NCI-H1694 treated with DMSO at 0.1 percent for 48 hours (cell line): ENCODE measurements at regions not wholly inside any gene's neighbourhood (a gene's known extent, or its start where the extent isn't known, plus 50 kb on each side); places are given as distances from the start of the nearest gene placed in this dataset.

Experiments
- DNase-seq: peaks from one replicate; lab custom pipeline; 2025; lab: John Stamatoyannopoulos, UW

GRCh38 chr6:104321301-104321700 is 538.4 kb downstream of the HACE1 start:
- DNase-seq: no peak

- DNase-seq: no peak
These were observed 538.8 kb downstream of the HACE1 start for GRCh38 chr6:104320896-104321295.

- no peak for DNase-seq
These were observed 546.9 kb downstream of the HACE1 start for GRCh38 chr6:104312851-104313250.

- no peak for DNase-seq
These were observed 553.5 kb downstream of the HACE1 start for GRCh38 chr6:104306211-104306610.

- no peak for DNase-seq
These were observed 554.5 kb downstream of the HACE1 start for GRCh38 chr6:104305206-104305605.

GRCh38 chr6:104301951-104302350 is 557.8 kb downstream of the HACE1 start:
- DNase-seq: no peak

- DNase-seq: no peak
These were observed 573.1 kb downstream of the HACE1 start for GRCh38 chr6:104286641-104287040.

GRCh38 chr6:104284872-104285271 is 574.8 kb downstream of the HACE1 start:
- DNase-seq: no peak

- no peak for DNase-seq
These were observed 577.1 kb downstream of the HACE1 start for GRCh38 chr6:104282581-104282980.

GRCh38 chr6:104281370-104281769 is 578.3 kb downstream of the HACE1 start:
- DNase-seq: no peak

- no peak for DNase-seq
These were observed 591.3 kb downstream of the HACE1 start for GRCh38 chr6:104268389-104268788.

- DNase-seq: no peak
These were observed 592.8 kb downstream of the HACE1 start for GRCh38 chr6:104266922-104267321.

- no peak for DNase-seq
These were observed 603.1 kb downstream of the HACE1 start for GRCh38 chr6:104256646-104257045.

- DNase-seq: no peak
These were observed 606.5 kb downstream of the HACE1 start for GRCh38 chr6:104253236-104253635.

GRCh38 chr6:104252276-104252675 is 607.4 kb downstream of the HACE1 start:
- DNase-seq: no peak

GRCh38 chr6:104251651-104252050 is 608.1 kb downstream of the HACE1 start:
- DNase-seq: no peak

GRCh38 chr6:104240865-104241264 is 618.9 kb downstream of the HACE1 start:
- DNase-seq: no peak

GRCh38 chr6:104239971-104240370 is 619.7 kb downstream of the HACE1 start:
- no peak for DNase-seq

- no peak for DNase-seq
These were observed 630.7 kb downstream of the HACE1 start for GRCh38 chr6:104229057-104229456.

- DNase-seq: no peak
These were observed 632.2 kb downstream of the HACE1 start for GRCh38 chr6:104227508-104227907.

GRCh38 chr6:104226790-104227446 is 632.8 kb downstream of the HACE1 start:
- DNase-seq: no peak

GRCh38 chr6:104218116-104218515 is 641.6 kb downstream of the HACE1 start:
- DNase-seq: no peak

GRCh38 chr6:104214901-104215300 is 644.8 kb downstream of the HACE1 start:
- DNase-seq: no peak

- DNase-seq: no peak
These were observed 646.6 kb downstream of the HACE1 start for GRCh38 chr6:104212977-104213668.
